Endothelial cell (in vitro differentiated cells): ENCODE measurements at regions not wholly inside any gene's neighbourhood (a gene's known extent, or its start where the extent isn't known, plus 50 kb on each side); places are given as distances from the start of the nearest gene placed in this dataset.

Experiments
- DNase-seq: peaks from one replicate; pipeline ENCODE4 v3.0.0; 2021; ENCODE audit warnings: low spot score
- H3K27ac Mint-ChIP-seq: one replicate; pipeline ENCODE4 v1.8.0; 2021; ENCODE audit warnings: mixed read lengths, inconsistent platforms; ENCODE audit not compliant: unreplicated experiment
- H3K27me3 Mint-ChIP-seq: one replicate; pipeline ENCODE4 v1.8.0; 2021; ENCODE audit warnings: mild to moderate bottlenecking, moderate library complexity, mixed read lengths, inconsistent platforms; ENCODE audit not compliant: unreplicated experiment
- H3K36me3 Mint-ChIP-seq: one replicate; pipeline ENCODE4 v1.8.0; 2021; ENCODE audit warnings: mild to moderate bottlenecking, low read depth, mixed read lengths, inconsistent platforms; ENCODE audit not compliant: unreplicated experiment
- H3K4me1 Mint-ChIP-seq: one replicate; pipeline ENCODE4 v1.8.0; 2021; ENCODE audit warnings: mild to moderate bottlenecking, mixed read lengths, inconsistent platforms; ENCODE audit not compliant: unreplicated experiment
- H3K4me3 Mint-ChIP-seq: one replicate; pipeline ENCODE4 v1.8.0; 2021; ENCODE audit warnings: mild to moderate bottlenecking, mixed read lengths, inconsistent platforms; ENCODE audit not compliant: unreplicated experiment
- H3K9me3 Mint-ChIP-seq: one replicate; pipeline ENCODE4 v1.8.0; 2021; ENCODE audit warnings: mixed read lengths, inconsistent platforms; ENCODE audit not compliant: unreplicated experiment
- TF ChIP-seq, protein P1 (sequence below): fragments of 200-600 bp; sonication (generic); IDR thresholded peaks from one replicate; pipeline ENCODE4 v1.5.0; 2021; ENCODE audit warnings: antibody characterized with exemption; ENCODE audit not compliant: unreplicated experiment

DNA sequence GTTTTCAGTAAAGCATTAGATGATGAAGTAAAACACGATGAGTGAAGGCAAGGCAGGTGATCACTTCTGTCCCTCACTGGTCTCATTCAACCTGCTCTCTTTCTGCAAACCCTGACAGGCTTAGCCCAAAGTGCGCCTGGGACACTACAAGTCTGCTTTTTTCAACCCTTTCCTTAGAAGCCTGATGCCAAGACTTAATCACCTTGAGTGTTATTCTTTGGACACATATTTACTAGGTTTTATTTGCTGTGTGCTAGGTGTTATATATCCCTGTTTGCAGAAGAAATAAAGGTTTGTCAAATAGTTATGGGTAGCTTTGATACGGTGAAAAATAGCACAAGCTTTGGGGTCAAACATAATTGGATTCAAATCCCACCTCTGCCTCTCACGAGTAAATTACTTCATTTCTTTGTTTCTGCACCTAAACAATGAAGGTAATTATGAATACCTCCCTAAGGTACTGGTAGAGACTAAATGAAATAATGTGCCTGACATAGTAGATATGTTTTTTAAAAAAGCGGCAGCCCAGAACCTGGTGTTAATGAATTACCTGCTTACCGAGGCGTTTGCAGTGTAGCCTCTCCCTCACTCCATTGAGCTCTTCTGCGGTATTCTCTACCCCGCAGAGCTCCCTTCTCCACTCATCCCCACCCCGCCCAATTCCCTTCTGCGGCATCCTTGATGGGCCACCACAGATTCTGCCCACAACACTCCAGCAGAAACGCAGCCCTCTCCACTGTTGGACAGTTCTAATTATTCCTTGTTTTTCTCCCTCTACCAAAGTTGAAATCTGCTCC, 269.0 kb upstream of the TPM1 start:
- Mint-ChIP-seq H3K4me1 (no peaks in the 10 kb centered on the region), H3K4me3 (no peak overlapping the region), H3K27me3 (no peaks in the 10 kb centered on the region), H3K27ac (no peak overlapping the region), H3K9me3 (no peaks in the 10 kb centered on the region), H3K36me3 (no peaks in the 10 kb centered on the region)
- no peak for DNase-seq
- TF ChIP-seq, protein P1, sequence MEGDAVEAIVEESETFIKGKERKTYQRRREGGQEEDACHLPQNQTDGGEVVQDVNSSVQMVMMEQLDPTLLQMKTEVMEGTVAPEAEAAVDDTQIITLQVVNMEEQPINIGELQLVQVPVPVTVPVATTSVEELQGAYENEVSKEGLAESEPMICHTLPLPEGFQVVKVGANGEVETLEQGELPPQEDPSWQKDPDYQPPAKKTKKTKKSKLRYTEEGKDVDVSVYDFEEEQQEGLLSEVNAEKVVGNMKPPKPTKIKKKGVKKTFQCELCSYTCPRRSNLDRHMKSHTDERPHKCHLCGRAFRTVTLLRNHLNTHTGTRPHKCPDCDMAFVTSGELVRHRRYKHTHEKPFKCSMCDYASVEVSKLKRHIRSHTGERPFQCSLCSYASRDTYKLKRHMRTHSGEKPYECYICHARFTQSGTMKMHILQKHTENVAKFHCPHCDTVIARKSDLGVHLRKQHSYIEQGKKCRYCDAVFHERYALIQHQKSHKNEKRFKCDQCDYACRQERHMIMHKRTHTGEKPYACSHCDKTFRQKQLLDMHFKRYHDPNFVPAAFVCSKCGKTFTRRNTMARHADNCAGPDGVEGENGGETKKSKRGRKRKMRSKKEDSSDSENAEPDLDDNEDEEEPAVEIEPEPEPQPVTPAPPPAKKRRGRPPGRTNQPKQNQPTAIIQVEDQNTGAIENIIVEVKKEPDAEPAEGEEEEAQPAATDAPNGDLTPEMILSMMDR, result no peak

DNA sequence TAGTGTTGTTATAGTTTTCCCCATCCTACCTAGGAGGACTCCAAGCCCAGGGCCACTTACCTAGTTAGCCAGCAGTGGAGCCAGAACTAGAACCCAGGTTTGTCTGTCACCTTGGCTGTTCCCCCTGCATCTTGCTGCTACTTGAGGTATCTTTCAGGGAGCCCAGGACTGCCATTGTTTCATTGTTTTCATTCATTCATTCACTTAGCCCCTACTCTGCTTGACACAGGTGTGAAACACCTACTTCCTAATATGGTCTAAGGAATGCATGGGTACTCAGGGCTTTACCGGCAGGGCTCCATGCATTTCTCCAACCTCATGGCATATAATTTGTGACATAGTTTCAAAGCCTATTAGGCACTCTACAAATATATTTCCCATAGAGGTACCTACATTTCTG, 266.6 kb upstream of the TPM1 start:
- H3K27ac Mint-ChIP-seq, result no peak overlapping the region
- H3K4me3 Mint-ChIP-seq, result no peak overlapping the region
- no peaks in the 10 kb centered on the region for H3K36me3 Mint-ChIP-seq
- H3K9me3 Mint-ChIP-seq, result no peaks in the 10 kb centered on the region
- DNase-seq, result no peak
- TF ChIP-seq, protein P1, result no peak
- H3K27me3 Mint-ChIP-seq, result no peaks in the 10 kb centered on the region
- H3K4me1 Mint-ChIP-seq, result peaks cover 3% of the 10 kb centered on the region

DNA sequence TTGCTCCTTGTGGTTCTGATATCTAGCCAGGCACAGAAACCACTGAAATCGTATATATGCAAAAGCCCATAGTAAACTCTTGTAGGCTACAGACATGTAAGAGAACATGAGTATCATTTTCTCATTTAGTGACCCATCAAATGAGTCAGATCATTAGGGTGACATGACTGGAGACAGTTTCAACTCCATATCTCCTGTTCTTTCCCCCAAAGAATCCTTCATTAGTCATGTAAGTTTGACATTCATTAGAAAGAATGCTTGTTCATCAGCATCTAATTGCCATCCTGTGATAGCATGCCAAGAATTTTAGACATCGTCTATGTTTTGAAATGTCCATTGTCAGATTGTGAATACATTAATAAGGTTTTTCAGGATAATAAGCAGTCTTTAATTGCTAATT, 264.9 kb upstream of the TPM1 start:
- Mint-ChIP-seq H3K4me3 (no peak overlapping the region), H3K27me3 (no peaks in the 10 kb centered on the region), H3K4me1 (peaks cover 8% of the 10 kb centered on the region), H3K9me3 (no peaks in the 10 kb centered on the region), H3K36me3 (no peaks in the 10 kb centered on the region), H3K27ac (no peak overlapping the region)
- TF ChIP-seq, protein P1, result no peak
- no peak for DNase-seq

DNA sequence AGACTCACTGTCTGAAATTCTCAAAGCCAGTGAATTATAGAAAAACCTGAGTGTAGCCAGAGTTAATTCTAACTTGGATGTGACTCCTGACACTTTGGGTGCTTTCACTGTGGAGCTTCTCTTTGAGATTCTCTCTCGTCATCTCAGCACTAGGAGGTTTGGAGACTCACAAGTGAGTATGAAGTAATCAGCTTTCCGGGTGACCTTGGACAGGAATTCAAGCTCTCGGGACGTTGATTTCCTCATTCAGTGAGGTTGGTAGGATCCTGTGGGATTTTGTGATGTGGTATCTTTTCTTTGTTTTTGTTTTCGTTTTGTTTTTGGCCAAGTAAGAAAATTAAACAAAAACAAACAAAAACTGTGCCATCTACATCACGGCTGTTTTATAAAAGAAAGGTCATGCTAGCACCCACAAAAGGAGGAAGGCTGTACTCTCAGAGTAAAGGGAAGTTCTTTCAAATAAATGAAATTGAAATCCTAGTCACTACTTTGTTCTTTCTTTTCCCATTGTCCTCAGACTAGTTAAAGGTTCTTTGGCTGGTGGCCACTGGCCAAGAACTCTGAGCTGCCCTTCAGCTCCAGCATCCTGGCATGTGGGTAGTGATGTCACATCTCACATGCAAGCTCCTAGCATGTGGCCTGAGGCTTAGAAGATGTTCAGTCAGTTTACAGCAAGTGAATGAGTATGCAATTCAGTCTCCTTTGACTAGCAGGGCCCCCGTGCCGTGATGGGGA, 263.3 kb upstream of the TPM1 start:
- no peak overlapping the region for H3K4me3 Mint-ChIP-seq
- peaks cover 9% of the 10 kb centered on the region for H3K4me1 Mint-ChIP-seq
- TF ChIP-seq, protein P1, result no peak
- H3K27ac Mint-ChIP-seq, result no peak overlapping the region
- no peak for DNase-seq
- no peaks in the 10 kb centered on the region for H3K36me3 Mint-ChIP-seq
- H3K27me3 Mint-ChIP-seq, result peaks cover 2% of the 10 kb centered on the region
- no peaks in the 10 kb centered on the region for H3K9me3 Mint-ChIP-seq

DNA sequence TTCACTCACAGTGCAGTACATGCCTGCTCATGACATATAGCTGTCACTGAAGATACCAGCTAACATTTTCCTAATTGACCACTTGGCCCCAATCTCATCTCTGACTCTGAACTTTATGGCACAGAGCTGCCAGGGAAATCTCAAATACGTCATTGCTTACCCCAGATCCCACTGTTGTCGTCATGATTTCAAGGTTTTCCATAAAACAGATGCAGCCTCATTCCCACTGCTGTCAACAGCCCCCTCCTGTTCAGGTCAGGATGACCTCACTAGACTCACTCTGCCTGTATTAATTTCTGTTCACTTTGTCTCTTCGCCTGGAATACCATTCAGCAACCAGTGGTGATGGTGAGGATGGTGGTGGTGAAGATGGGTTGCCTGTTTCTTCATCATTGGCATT, 262.6 kb upstream of the TPM1 start:
- no peak overlapping the region for H3K27ac Mint-ChIP-seq
- TF ChIP-seq, protein P1, result no peak
- no peak for DNase-seq
- no peaks in the 10 kb centered on the region for H3K9me3 Mint-ChIP-seq
- H3K36me3 Mint-ChIP-seq, result no peaks in the 10 kb centered on the region
- peaks cover 9% of the 10 kb centered on the region for H3K4me1 Mint-ChIP-seq
- H3K4me3 Mint-ChIP-seq, result no peak overlapping the region
- peaks cover 2% of the 10 kb centered on the region for H3K27me3 Mint-ChIP-seq
